Stimulated activated naive CD8-positive, alpha-beta T cell treated with anti-CD3 and anti-CD28 coated beads, Interleukin-15, Interleukin-2, amounts not matched to agents 100 ng/mL and 50 ng/mL, for 24 hours (primary cell): ENCODE measurements at regions not wholly inside any gene's neighbourhood (a gene's known extent, or its start where the extent isn't known, plus 50 kb on each side); places are given as distances from the start of the nearest gene placed in this dataset.

Experiments
- H3K27ac Mint-ChIP-seq: one replicate; pipeline ENCODE4 v1.8.0; 2021; ENCODE audit warnings: mild to moderate bottlenecking, mixed read lengths
- H3K27me3 Mint-ChIP-seq: one replicate; pipeline ENCODE4 v1.8.0; 2021; ENCODE audit warnings: mixed read lengths
- H3K36me3 Mint-ChIP-seq: one replicate; pipeline ENCODE4 v1.8.0; 2021; ENCODE audit warnings: low read depth, mixed read lengths
- H3K4me1 Mint-ChIP-seq: one replicate; pipeline ENCODE4 v1.8.0; 2021; ENCODE audit warnings: low read depth, mixed read lengths
- H3K4me3 Mint-ChIP-seq: one replicate; pipeline ENCODE4 v1.8.0; 2021; ENCODE audit warnings: mild to moderate bottlenecking, mixed read lengths
- H3K9me3 Mint-ChIP-seq: one replicate; pipeline ENCODE4 v1.8.0; 2021; ENCODE audit warnings: mixed read lengths

GRCh38 chr13:111027458-111028439, 87.4 kb upstream of the ARHGEF7 start:
- no peak overlapping the region for H3K4me3 Mint-ChIP-seq
- no peak overlapping the region for H3K27ac Mint-ChIP-seq
- H3K9me3 Mint-ChIP-seq: no peaks in the 10 kb centered on the region
- H3K4me1 Mint-ChIP-seq: no peaks in the 10 kb centered on the region
- no peaks in the 10 kb centered on the region for H3K36me3 Mint-ChIP-seq
- peaks cover 38% of the 10 kb centered on the region for H3K27me3 Mint-ChIP-seq

DNA sequence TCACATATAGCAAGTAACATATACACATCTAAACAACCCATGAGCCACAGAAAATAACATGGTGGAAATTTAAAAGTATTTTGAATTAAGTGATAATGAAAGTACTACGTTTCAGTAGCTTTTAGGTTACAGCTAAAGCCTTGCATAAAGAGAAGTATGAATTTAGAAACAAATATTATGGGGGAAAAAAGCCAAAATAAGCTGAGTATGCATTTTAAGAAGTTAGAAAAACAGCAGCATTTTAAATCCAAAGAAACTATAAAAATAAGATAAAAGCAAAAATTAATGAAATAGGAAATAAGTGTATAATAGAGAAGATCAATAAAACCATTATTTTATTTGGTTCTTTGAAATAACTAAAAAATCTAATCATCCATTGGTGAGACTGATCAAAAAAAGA, 89.8 kb upstream of the ARHGEF7 start:
- Mint-ChIP-seq H3K36me3 (peaks cover 3% of the 10 kb centered on the region), H3K9me3 (peaks cover 4% of the 10 kb centered on the region), H3K4me1 (no peaks in the 10 kb centered on the region), H3K27ac (no peak overlapping the region), H3K4me3 (no peak overlapping the region), H3K27me3 (peaks cover 38% of the 10 kb centered on the region)

DNA sequence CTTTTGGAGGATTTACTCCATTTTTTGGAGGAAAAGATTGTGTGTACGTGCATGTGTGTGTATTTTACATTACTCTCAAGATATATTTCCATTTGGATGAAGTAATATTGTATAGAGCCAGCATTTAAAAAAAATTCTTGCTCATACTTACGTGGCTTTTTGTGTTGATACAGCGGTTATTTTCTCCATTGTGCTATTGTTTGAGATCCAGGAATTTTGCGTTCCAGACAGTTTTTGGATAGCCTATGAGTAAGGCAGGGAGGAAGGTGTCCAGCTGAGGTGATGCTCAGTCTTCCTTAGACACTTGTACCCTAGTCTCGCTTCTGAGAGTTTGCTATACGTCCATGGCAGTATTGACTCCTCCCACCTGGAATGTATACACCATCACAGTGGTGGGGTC, 92.2 kb upstream of the ARHGEF7 start:
- H3K36me3 Mint-ChIP-seq: peaks cover 3% of the 10 kb centered on the region

DNA sequence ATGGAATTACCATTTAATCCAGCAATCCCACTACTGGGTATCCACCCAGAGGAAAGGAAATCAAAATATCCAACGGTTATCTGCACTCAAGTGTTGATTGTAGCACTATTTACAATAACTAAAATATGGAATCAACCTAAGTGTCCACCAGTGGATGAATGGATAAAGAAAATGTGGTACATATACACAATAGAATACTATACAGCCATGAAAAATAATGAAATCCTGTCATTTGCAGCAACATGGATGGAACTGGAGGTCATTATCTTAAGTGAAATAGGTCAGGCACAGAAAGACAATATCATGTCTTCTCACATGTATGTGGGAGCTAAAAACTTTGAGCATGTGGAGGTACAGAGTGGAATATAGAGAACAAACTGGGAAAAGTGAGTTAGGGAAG, 92.9 kb upstream of the ARHGEF7 start:
- Mint-ChIP-seq H3K27me3 (peaks cover 25% of the 10 kb centered on the region), H3K27ac (no peak overlapping the region), H3K36me3 (peaks cover 3% of the 10 kb centered on the region), H3K4me1 (no peaks in the 10 kb centered on the region), H3K4me3 (no peak overlapping the region), H3K9me3 (peaks cover 4% of the 10 kb centered on the region)

More for the DNA sequence above, 92.2 kb upstream of the ARHGEF7 start:
- Mint-ChIP-seq H3K4me1 (no peaks in the 10 kb centered on the region), H3K9me3 (peaks cover 4% of the 10 kb centered on the region), H3K4me3 (no peak overlapping the region), H3K27me3 (peaks cover 31% of the 10 kb centered on the region), H3K27ac (no peak overlapping the region)

DNA sequence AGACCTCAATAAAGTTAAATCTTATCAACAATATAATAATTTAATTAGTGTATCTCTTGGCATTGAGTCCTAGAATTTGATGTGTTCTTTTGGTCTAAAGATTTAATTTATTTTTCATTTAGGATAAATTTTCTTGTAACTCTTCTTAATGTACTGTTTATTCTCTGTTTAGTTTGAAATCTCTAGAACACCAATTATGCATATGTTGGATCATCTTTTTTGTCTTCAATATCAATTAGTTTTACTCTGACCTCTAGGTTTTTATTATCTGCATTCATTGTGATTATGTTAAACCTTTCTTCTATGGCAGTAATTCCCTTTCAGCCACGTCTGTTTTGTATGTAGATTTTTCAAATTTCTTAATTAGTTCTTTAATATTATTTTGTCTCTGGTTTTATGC, 93.8 kb upstream of the ARHGEF7 start:
- H3K9me3 Mint-ChIP-seq: peaks cover 4% of the 10 kb centered on the region
- no peak overlapping the region for H3K4me3 Mint-ChIP-seq
- H3K4me1 Mint-ChIP-seq: no peaks in the 10 kb centered on the region

DNA sequence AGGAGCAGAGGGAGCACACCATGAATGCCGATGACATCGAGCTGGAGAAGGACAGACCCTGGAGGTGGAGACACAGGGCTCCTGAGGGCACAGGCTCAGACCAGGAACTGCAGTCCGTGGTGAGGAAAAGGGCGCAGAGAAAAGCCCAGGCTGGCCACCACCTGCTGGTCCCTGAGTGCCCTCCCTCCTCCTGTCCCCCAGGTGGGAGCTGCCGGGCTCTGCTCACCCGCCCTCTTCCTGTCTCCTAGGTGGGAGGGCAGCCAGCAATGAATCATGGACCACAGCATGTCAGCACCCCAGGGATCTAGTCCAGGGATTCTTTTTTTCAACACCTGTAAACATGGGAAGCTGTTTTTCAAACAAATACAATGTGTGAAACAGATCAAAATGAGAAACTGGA, 94.6 kb upstream of the ARHGEF7 start:
- peaks cover 4% of the 10 kb centered on the region for H3K9me3 Mint-ChIP-seq
- H3K4me1 Mint-ChIP-seq: no peaks in the 10 kb centered on the region
- peaks cover 23% of the 10 kb centered on the region for H3K27me3 Mint-ChIP-seq
- no peak overlapping the region for H3K27ac Mint-ChIP-seq
- no peak overlapping the region for H3K4me3 Mint-ChIP-seq
- peaks cover 3% of the 10 kb centered on the region for H3K36me3 Mint-ChIP-seq

More for the DNA sequence above, 93.8 kb upstream of the ARHGEF7 start:
- H3K27me3 Mint-ChIP-seq: peaks cover 23% of the 10 kb centered on the region
- no peak overlapping the region for H3K27ac Mint-ChIP-seq
- peaks cover 3% of the 10 kb centered on the region for H3K36me3 Mint-ChIP-seq

GRCh38 chr13:111020021-111020420, 95.1 kb upstream of the ARHGEF7 start:
- Mint-ChIP-seq H3K36me3 (peaks cover 3% of the 10 kb centered on the region), H3K9me3 (peaks cover 4% of the 10 kb centered on the region), H3K27ac (no peak overlapping the region), H3K4me3 (no peak overlapping the region), H3K27me3 (peaks cover 18% of the 10 kb centered on the region), H3K4me1 (no peaks in the 10 kb centered on the region)

DNA sequence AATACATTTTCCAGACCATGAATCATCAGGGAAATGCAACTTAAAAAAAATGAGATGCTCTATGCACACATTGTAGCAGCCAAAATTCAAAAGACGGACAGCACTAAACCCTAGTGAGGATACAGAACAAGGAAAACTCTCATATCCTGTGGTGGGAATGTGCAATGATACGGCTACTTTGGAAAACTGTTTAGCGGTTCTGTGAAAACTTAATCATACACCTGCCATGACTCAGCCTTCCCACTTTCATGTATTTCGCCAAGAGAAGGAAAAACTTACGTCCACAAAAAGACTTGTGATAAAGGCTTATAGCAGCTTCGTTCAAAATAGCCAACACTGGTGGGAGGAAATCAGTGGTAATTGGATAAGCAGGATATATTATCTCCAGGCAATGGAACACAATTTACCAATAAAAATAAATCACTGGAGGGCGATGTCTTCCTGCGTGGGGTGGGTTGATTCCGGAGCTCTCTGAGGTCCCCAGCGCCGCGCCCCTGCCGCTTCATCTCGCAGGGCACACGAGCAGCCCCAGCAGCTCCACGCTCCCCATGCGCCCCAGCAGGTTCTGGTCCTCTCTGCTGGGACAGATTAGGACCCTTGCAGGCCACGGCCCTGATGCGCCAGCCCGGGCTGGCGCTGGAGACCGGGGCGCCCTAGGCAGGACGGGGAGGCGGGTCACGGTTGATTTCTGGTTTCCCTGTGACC, 97.2 kb upstream of the ARHGEF7 start:
- Mint-ChIP-seq H3K27ac (no peak overlapping the region), H3K27me3 (peaks cover 4% of the 10 kb centered on the region), H3K9me3 (peaks cover 4% of the 10 kb centered on the region), H3K36me3 (peaks cover 3% of the 10 kb centered on the region), H3K4me1 (no peaks in the 10 kb centered on the region), H3K4me3 (no peak overlapping the region)

- Mint-ChIP-seq H3K27ac (no peak overlapping the region), H3K9me3 (no peaks in the 10 kb centered on the region), H3K4me1 (no peaks in the 10 kb centered on the region), H3K27me3 (peaks cover 22% of the 10 kb centered on the region), H3K4me3 (no peak overlapping the region), H3K36me3 (no peaks in the 10 kb centered on the region)
Measured at GRCh38 chr13:111013196-111013595, 98.3 kb upstream of the ANKRD10 start.

- H3K4me3 Mint-ChIP-seq: no peak overlapping the region
- H3K27ac Mint-ChIP-seq: no peak overlapping the region
Measured at GRCh38 chr13:111011899-111012298, 97.0 kb upstream of the ANKRD10 start.

DNA sequence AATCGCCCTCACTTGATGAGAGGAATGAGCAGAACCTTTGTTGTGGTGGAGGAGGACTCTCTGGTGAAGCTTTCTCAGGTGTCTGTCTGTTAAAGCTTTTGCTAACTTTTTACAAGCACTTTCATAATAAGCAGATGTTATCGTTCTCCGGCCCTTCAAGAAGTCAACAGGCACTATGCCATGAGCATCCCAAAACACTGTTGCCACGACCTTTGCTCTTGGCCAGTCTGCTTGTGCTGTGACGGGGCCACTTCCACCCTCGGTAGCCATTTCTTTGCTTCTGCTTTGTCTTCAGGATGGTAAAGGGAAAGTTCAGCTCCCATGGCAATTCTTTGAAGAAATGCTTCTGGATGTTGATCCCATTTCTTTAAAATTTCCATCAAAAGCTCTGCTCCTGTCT, 93.5 kb upstream of the ANKRD10 start:
- Mint-ChIP-seq H3K9me3 (no peaks in the 10 kb centered on the region), H3K27me3 (peaks cover 28% of the 10 kb centered on the region), H3K36me3 (no peaks in the 10 kb centered on the region)

More at GRCh38 chr13:111011899-111012298, 97.0 kb upstream of the ANKRD10 start:
- no peaks in the 10 kb centered on the region for H3K9me3 Mint-ChIP-seq
- H3K27me3 Mint-ChIP-seq: peaks cover 22% of the 10 kb centered on the region
- no peaks in the 10 kb centered on the region for H3K4me1 Mint-ChIP-seq
- no peaks in the 10 kb centered on the region for H3K36me3 Mint-ChIP-seq

GRCh38 chr13:111007209-111007608, 92.3 kb upstream of the ANKRD10 start:
- Mint-ChIP-seq H3K27ac (no peak overlapping the region), H3K4me3 (no peak overlapping the region), H3K4me1 (no peaks in the 10 kb centered on the region), H3K9me3 (no peaks in the 10 kb centered on the region), H3K36me3 (no peaks in the 10 kb centered on the region), H3K27me3 (peaks cover 31% of the 10 kb centered on the region)

More for the DNA sequence above, 93.5 kb upstream of the ANKRD10 start:
- no peak overlapping the region for H3K4me3 Mint-ChIP-seq
- H3K4me1 Mint-ChIP-seq: no peaks in the 10 kb centered on the region
- H3K27ac Mint-ChIP-seq: no peak overlapping the region

- peaks cover 28% of the 10 kb centered on the region for H3K27me3 Mint-ChIP-seq
- H3K9me3 Mint-ChIP-seq: no peaks in the 10 kb centered on the region
- no peak overlapping the region for H3K4me3 Mint-ChIP-seq
- no peaks in the 10 kb centered on the region for H3K4me1 Mint-ChIP-seq
- H3K27ac Mint-ChIP-seq: no peak overlapping the region
- H3K36me3 Mint-ChIP-seq: no peaks in the 10 kb centered on the region
Measured at GRCh38 chr13:111006506-111007031, 91.7 kb upstream of the ANKRD10 start.

DNA sequence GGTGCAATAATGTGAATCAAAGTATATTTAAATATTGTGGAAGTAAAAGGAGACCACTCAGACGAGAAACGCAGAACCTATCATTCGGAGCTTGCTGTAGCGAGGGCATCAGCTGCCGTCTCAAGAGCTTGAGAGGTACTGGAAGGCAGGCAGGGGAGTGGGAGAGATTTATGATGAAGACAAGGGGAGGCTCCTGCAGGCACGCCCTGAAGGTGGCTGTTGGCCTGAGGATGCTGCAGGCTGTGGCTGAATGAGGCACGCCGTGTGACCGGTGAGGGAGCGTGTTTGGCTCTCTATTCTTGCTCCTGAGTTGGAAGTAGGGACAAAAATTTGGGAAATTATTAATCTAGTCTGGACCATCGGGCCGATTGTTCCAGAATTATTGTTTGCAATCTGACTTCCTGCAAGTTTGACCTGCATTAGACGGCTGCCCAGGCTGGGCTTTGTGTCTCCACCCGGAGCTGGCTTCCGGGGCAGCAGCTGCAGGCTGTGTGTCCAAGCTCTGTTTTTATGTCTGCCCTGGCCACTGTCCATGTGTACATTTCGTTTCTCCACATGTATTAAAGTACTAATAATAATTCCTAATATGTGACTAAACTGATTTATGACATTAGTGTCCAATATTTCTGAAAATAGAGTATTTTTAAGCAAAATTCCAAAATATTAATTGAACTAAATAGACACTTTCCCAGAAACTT, 91.1 kb upstream of the ANKRD10 start:
- Mint-ChIP-seq H3K9me3 (no peaks in the 10 kb centered on the region), H3K4me1 (no peaks in the 10 kb centered on the region), H3K27ac (no peak overlapping the region)

More for the DNA sequence above, 91.1 kb upstream of the ANKRD10 start:
- H3K27me3 Mint-ChIP-seq: peaks cover 24% of the 10 kb centered on the region
- H3K4me3 Mint-ChIP-seq: no peak overlapping the region
- H3K36me3 Mint-ChIP-seq: no peaks in the 10 kb centered on the region
